Heart right ventricle (tissue), 16 donors: ENCODE measurements at regions not wholly inside any gene's neighbourhood (a gene's known extent, or its start where the extent isn't known, plus 50 kb on each side); places are given as distances from the start of the nearest gene placed in this dataset.

ENCODE experiments used
- ATAC-seq, 8 donors: fragments of 200-7000 bp; cut with Tn5 transposase; one replicate each; pipeline ENCODE4 v1.9.1; 2020; ENCODE audit warnings: mild to moderate bottlenecking in 8 of 8, moderate library complexity in 8 of 8, moderate number of reproducible peaks in 1 of 8
- DNase-seq, 2 donors: peaks; one replicate each; pipeline ENCODE4 v3.0.0-alpha.2; 2020
- H3K27ac ChIP-seq, 10 donors: fragments of 200-600 bp; sonication (generic) in 2 of 10; one replicate each; pipeline versions ENCODE4 v1.5.0 to v1.8.0; 2020 to 2022; ENCODE audit warnings: mild to moderate bottlenecking in 3 of 10
- H3K27me3 ChIP-seq, 7 donors: fragments of 200-600 bp; one replicate each; pipeline ENCODE4 v1.8.0; 2021 to 2022; ENCODE audit warnings: mild to moderate bottlenecking in 2 of 7
- H3K36me3 ChIP-seq, 9 donors: fragments of 200-600 bp; sonication (generic) in 1 of 9; one replicate each; pipeline versions ENCODE4 v1.5.0 to v1.8.0; 2020 to 2022; ENCODE audit warnings: mild to moderate bottlenecking in 2 of 9
- H3K4me1 ChIP-seq, 9 donors: fragments of 200-600 bp; sonication (generic) in 1 of 9; one replicate each; pipeline versions ENCODE4 v1.5.0 to v1.8.0; 2020 to 2022; ENCODE audit warnings: mild to moderate bottlenecking in 4 of 9
- H3K4me3 ChIP-seq, 10 donors: fragments of 200-600 bp; sonication (generic) in 2 of 10; one replicate each; pipeline versions ENCODE4 v1.5.0 to v1.8.0; 2020 to 2022; ENCODE audit warnings: mild to moderate bottlenecking in 7 of 10, moderate library complexity in 2 of 10
- H3K9me3 ChIP-seq, 11 donors: fragments of 200-600 bp in 10 of 11; sonication (generic) in 2 of 11; one replicate each; pipeline versions ENCODE4 v1.5.0 to v1.8.0; 2013 to 2022; ENCODE audit warnings: mild to moderate bottlenecking in 2 of 11, control low read depth in 1 of 11, moderate library complexity in 1 of 11
- CTCF ChIP-seq, 9 donors: fragments of 200-600 bp; sonication (generic) in 2 of 9; IDR thresholded peaks; one replicate each; pipeline versions ENCODE4 v1.5.0 to v1.8.0; 2021 to 2022; ENCODE audit warnings: antibody characterized with exemption in 9 of 9, mild to moderate bottlenecking in 5 of 9, moderate library complexity in 1 of 9
- WGBS, 2 donors: extraction: QIAGEN DNeasy Blood & Tissue Kit; methylation state at CpG; one replicate each; pipeline ENCODE4 v1.1.7; 2013; ENCODE audit warnings: inconsistent platforms in 1 of 2; 5-methylcytosine and 5-hydroxymethylcytosine counted together
- intact Hi-C, 10 donors: fragments of 100-400 bp; cut with DNase I; formaldehyde crosslinking; loops; one replicate each; pipeline versions ENCODE4 v1.11.1 to v1.14.2; 2022
- donor health status: Arrhythmogenic right ventricular cardiomyopathy.
- donor health status: ischemic (EF 13 %, LVEDD 7.1; RV severe dilation, severe dysfunction).
- donor health status: healthy with polysubstance abuse.
- donor health status: DM: no; HTN: yes; CAD: no.
- donor health status: DM: no; HTN: no; CAD: no.
- donor health status: ischemic (EF 25% LVEDD 6.9; RV normal size, moderate dysfunction).
- donor health status: ischemic (EF 25% LVEDD 5.7; RV mildly dilated, moderate dysfunction).
- donor health status: healthy.
- donor health status: DM: yes; HTN: yes; CAD: no.
- donor health status: Ischemic cardiomyopathy.
- donor health status: ischemic (EF 35%, LVEDD 5.7; RV mildly dilated, moderate dysfunction).
- donor health status: nonischemic (EF 11% LVEDD 7.7; RV severe dilation, severe dysfunction).
- donor health status: DM: yes; HTN: yes; CAD: no.
- donor health status: PGD.
- donor health status: ischemic (EF 29% LVEDD 5.4; RV normal size, mild dysfunction).
- donor health status: nonischemic (EF 23%, LVEDD 6.1; RV moderate dilation, normal function).

- intact Hi-C loops = no loop called here
- ATAC-seq (peak in 1 of 8 donors; percentile 16), DNase-seq (no peak)
- H3K4me1 ChIP-seq = peaks cover 0 to 4% (median 0%) of the 10 kb centered on the region in 9 donors
- no peak for TF ChIP-seq CTCF (IDR thresholded peaks at IDR 0.05)
- H3K4me3 ChIP-seq = no peak overlapping the region
- H3K36me3 ChIP-seq = no peaks in the 10 kb centered on the region
- H3K9me3 ChIP-seq = peaks cover 0 to 26% (median 0%) of the 10 kb centered on the region in 11 donors
- 62 to 68% methylated on average over 14 of the region's 14 CpGs for WGBS, 2 donors
- H3K27ac ChIP-seq = peak overlapping the region in 1 of 10 donors; percentile 57
- H3K27me3 ChIP-seq = no peaks in the 10 kb centered on the region
These were observed 51.1 kb upstream of the PDC start for GRCh38 chr1:186511761-186512637.
